B cell (primary cell): ENCODE measurements at regions not wholly inside any gene's neighbourhood (a gene's known extent, or its start where the extent isn't known, plus 50 kb on each side); places are given as distances from the start of the nearest gene placed in this dataset.

Experiments
- ATAC-seq: fragments of 200-7000 bp; cut with Tn5 transposase; one replicate; pipeline ENCODE4 v1.10.0; 2021; ENCODE audit warnings: low read depth, mild to moderate bottlenecking, moderate number of reproducible peaks, moderate library complexity
- CTCF ChIA-PET: fragments of 350-600 bp; sonication (Branson Sonifier 250); formaldehyde crosslinking; loops from one replicate; lab custom pipeline; 2021; ENCODE audit warnings: antibody characterized with exemption, inconsistent platforms; lab: Charles Lee
- POLR2A ChIA-PET: fragments of 350-600 bp; sonication (Branson Sonifier 250); formaldehyde crosslinking; loops from one replicate; lab custom pipeline; 2021; ENCODE audit warnings: antibody characterized with exemption; lab: Charles Lee
- DNase-seq: peaks from one replicate; pipeline ENCODE4 v3.0.0; 2013
- H2AFZ ChIP-seq: 2 replicates; pipeline ENCODE4 v1.6.1; 2012; ENCODE audit warnings: mild to moderate bottlenecking, low read depth, low read length; ENCODE audit not compliant: insufficient read depth, poor library complexity, severe bottlenecking
- H3K27ac ChIP-seq, 2 donors: 1 replicate in 1 of 2; 2 replicates in 1 of 2; pipeline ENCODE4 v1.5.1; 2012 to 2013; ENCODE audit warnings: low read length in 2 of 2, mild to moderate bottlenecking in 2 of 2, moderate library complexity in 1 of 2
- H3K27me3 ChIP-seq, 4 experiments: fragments of 200-600 bp in 1 of 4; sonication (generic) in 1 of 4; replicated peaks in 1 of 4; 1 replicate in 2 of 4; 2 replicates in 2 of 4; pipeline versions ENCODE4 v1.6.1 to v1.7.0; 2013 to 2016; ENCODE audit warnings: low read length in 3 of 4, mild to moderate bottlenecking in 2 of 4, mixed read lengths in 1 of 4, moderate library complexity in 1 of 4; ENCODE audit not compliant: insufficient read depth in 4 of 4, control insufficient read depth in 3 of 4; ENCODE audit errors: control extremely low read depth in 1 of 4
- H3K36me3 ChIP-seq, 2 experiments: replicated peaks in 1 of 2; 1 replicate in 1 of 2; 2 replicates in 1 of 2; pipeline versions ENCODE4 v1.6.1 to v1.7.1; 2013; ENCODE audit warnings: low read length in 1 of 2; ENCODE audit not compliant: insufficient read depth in 2 of 2, control insufficient read depth in 1 of 2; ENCODE audit errors: control extremely low read depth in 1 of 2, extremely low read depth in 1 of 2
- H3K4me1 ChIP-seq, 2 donors: fragments of 200-600 bp in 1 of 2; sonication (generic) in 1 of 2; 1 replicate in 1 of 2; 2 replicates in 1 of 2; pipeline versions ENCODE4 v1.5.1 to v1.6.1; 2013 to 2017; ENCODE audit warnings: low read length in 2 of 2; ENCODE audit not compliant: control insufficient read depth in 2 of 2, insufficient read depth in 2 of 2
- H3K4me2 ChIP-seq: replicated peaks from 2 replicates; pipeline ENCODE3; 2012; ENCODE audit warnings: mild to moderate bottlenecking, low read depth, low read length; ENCODE audit not compliant: poor library complexity, severe bottlenecking
- H3K4me3 ChIP-seq, 5 experiments: fragments of 200-600 bp in 1 of 5; sonication (generic) in 1 of 5; 1 replicate in 3 of 5; 2 replicates in 2 of 5; pipeline versions ENCODE4 v1.5.1 to v1.7.0; 2011 to 2016; ENCODE audit warnings: low read length in 4 of 5, mild to moderate bottlenecking in 4 of 5, low read depth in 2 of 5, control low read depth in 1 of 5, moderate library complexity in 1 of 5; ENCODE audit not compliant: insufficient read depth in 1 of 5; ENCODE audit errors: control extremely low read depth in 1 of 5, extremely low read depth in 1 of 5
- H3K79me2 ChIP-seq: fragments of 200-600 bp; sonication (generic); one replicate; pipeline ENCODE4 v1.6.0; 2016; ENCODE audit warnings: low read length; ENCODE audit not compliant: control insufficient read depth, insufficient read depth
- H3K9ac ChIP-seq: fragments of 200-600 bp; sonication (generic); 2 replicates; pipeline ENCODE4 v1.6.1; 2017; ENCODE audit warnings: mild to moderate bottlenecking, low read length, moderate library complexity
- H3K9me3 ChIP-seq, 3 donors: one replicate each; pipeline versions ENCODE4 v1.6.1 to v1.7.1; 2013; ENCODE audit warnings: low read length in 2 of 3; ENCODE audit not compliant: control insufficient read depth in 2 of 3, insufficient read depth in 1 of 3; ENCODE audit errors: control extremely low read depth in 1 of 3
- H4K20me1 ChIP-seq: 2 replicates; pipeline ENCODE4 v1.6.0; 2012; ENCODE audit warnings: mild to moderate bottlenecking, low read length; ENCODE audit not compliant: insufficient read depth, control insufficient read depth, poor library complexity, severe bottlenecking
- H3K27ac Mint-ChIP-seq: one replicate; pipeline ENCODE4 v1.8.0; 2021; ENCODE audit warnings: mixed read lengths
- H3K27me3 Mint-ChIP-seq: one replicate; pipeline ENCODE4 v1.8.0; 2021; ENCODE audit warnings: mixed read lengths
- H3K4me1 Mint-ChIP-seq: one replicate; pipeline ENCODE4 v1.8.0; 2021; ENCODE audit warnings: mixed read lengths
- H3K4me3 Mint-ChIP-seq: one replicate; pipeline ENCODE4 v1.8.0; 2021; ENCODE audit warnings: mixed read lengths
- H3K9me3 Mint-ChIP-seq: one replicate; pipeline ENCODE4 v1.8.0; 2022; ENCODE audit warnings: mixed read lengths; ENCODE audit not compliant: insufficient read depth
- EZH2 ChIP-seq: IDR thresholded peaks from 2 replicates; pipeline ENCODE4 v1.6.1; 2012; ENCODE audit warnings: borderline replicate concordance, low read depth, mild to moderate bottlenecking, moderate library complexity, low read length; ENCODE audit not compliant: insufficient read depth, poor library complexity, severe bottlenecking
- WGBS: methylation state at CpG from one replicate; pipeline ENCODE4 v1.1.5; 2013; ENCODE audit warnings: missing lambda C conversion rate; ENCODE audit not compliant: insufficient coverage; 5-methylcytosine and 5-hydroxymethylcytosine counted together
- intact Hi-C: fragments of 100-400 bp; cut with micrococcal nuclease; formaldehyde crosslinking; loops from one replicate; pipeline ENCODE4 v1.10.0; 2022
- TF ChIP-seq, protein P1 (sequence below): fragments of 200-600 bp; IDR thresholded peaks from one replicate; pipeline ENCODE4 v1.8.0; 2022; ENCODE audit warnings: antibody characterized with exemption, mild to moderate bottlenecking

DNA sequence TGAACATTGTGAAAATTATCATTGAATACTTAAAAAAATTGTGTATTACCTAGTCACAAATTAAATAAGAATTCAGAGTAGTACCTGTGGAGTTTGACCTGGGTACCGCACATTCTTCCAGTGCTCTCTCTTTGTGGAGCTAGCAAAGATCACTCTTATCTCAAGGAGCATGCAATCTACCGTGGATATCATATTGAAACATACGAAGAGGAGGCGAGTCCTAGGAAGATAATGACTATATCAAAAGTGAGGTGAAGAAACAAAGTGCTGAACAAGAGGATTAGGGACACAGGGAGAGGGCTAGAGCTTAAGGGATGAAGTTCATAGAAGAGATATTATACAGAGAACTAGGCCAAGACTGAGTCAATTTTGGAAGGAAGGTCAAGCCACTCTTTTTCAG, 55.9 kb upstream of the NR3C1 start:
- Histone ChIP-seq H3K27me3 (no peaks in the 10 kb centered on the region), H2AFZ (no peak overlapping the region), H3K9ac (no peak overlapping the region), H3K4me2 (no peak overlapping the region), H3K36me3 (no peaks in the 10 kb centered on the region), H3K9me3 (no peaks in the 10 kb centered on the region), H3K4me1 (no peaks in the 10 kb centered on the region), H3K27ac (no peak overlapping the region), H3K79me2 (no peaks in the 10 kb centered on the region), H4K20me1 (no peaks in the 10 kb centered on the region), H3K4me3 (no peak overlapping the region)
- ChIA-PET CTCF (no interaction called here), POLR2A (no interaction called here)
- Mint-ChIP-seq H3K4me3 (no peak overlapping the region), H3K4me1 (peaks cover under 1% of the 10 kb centered on the region), H3K27me3 (no peaks in the 10 kb centered on the region), H3K27ac (no peak overlapping the region), H3K9me3 (no peaks in the 10 kb centered on the region)
- DNase-seq: no peak
- TF ChIP-seq, protein P1, sequence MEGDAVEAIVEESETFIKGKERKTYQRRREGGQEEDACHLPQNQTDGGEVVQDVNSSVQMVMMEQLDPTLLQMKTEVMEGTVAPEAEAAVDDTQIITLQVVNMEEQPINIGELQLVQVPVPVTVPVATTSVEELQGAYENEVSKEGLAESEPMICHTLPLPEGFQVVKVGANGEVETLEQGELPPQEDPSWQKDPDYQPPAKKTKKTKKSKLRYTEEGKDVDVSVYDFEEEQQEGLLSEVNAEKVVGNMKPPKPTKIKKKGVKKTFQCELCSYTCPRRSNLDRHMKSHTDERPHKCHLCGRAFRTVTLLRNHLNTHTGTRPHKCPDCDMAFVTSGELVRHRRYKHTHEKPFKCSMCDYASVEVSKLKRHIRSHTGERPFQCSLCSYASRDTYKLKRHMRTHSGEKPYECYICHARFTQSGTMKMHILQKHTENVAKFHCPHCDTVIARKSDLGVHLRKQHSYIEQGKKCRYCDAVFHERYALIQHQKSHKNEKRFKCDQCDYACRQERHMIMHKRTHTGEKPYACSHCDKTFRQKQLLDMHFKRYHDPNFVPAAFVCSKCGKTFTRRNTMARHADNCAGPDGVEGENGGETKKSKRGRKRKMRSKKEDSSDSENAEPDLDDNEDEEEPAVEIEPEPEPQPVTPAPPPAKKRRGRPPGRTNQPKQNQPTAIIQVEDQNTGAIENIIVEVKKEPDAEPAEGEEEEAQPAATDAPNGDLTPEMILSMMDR: no peak
- TF ChIP-seq EZH2: no peak
- no peak for ATAC-seq
- intact Hi-C loops: no loop called here
- 100% methylated on average over 2 of the region's 4 CpGs for WGBS

DNA sequence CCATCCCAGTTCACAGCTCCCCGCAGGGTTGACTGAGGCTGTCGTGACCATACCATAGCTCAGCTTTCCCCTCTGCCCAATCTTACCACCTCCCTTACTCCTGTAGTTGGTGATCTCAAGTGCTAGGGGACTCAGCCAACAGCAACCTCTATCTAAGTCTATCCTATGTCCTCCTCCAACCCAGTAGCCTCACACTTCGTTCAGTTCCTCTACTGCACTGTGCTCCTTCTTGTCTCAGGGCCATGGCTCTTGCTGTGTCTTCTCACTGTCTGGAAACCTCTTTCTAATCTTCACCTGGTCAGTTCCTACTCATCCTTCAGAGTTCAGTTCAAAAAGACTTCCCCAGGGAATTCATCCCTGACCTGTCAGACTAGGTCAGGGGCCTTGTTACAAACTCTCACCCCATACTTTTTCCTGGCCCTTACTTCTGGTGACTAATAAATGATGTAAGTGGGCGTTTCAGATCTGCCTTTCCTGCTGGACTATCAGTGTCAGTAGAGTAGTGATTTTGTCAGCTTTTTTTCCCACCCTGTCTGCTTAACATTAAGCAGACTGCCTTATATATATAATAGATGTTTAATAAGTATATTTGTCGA, 53.6 kb upstream of the NR3C1 start:
- TF ChIP-seq, protein P1: no peak
- TF ChIP-seq EZH2: no peak
- Histone ChIP-seq H3K4me2 (no peak overlapping the region), H3K79me2 (no peaks in the 10 kb centered on the region), H3K9ac (no peak overlapping the region), H3K27me3 (no peaks in the 10 kb centered on the region), H4K20me1 (no peaks in the 10 kb centered on the region), H3K4me1 (peaks cover 3 to 8% of the 10 kb centered on the region in 2 donors), H3K27ac (no peak overlapping the region), H3K9me3 (no peaks in the 10 kb centered on the region), H3K4me3 (no peak overlapping the region), H2AFZ (no peak overlapping the region), H3K36me3 (no peaks in the 10 kb centered on the region)
- DNase-seq: no peak
- Mint-ChIP-seq H3K9me3 (no peaks in the 10 kb centered on the region), H3K27me3 (no peaks in the 10 kb centered on the region), H3K4me3 (no peak overlapping the region), H3K27ac (no peak overlapping the region), H3K4me1 (peaks cover 5% of the 10 kb centered on the region)
- no peak for ATAC-seq
- intact Hi-C loops: no loop called here
- POLR2A ChIA-PET: no interaction called here
- CTCF ChIA-PET: no interaction called here
- 100% methylated on average over 3 of the region's 5 CpGs for WGBS
